ENCODE measurements at regions not wholly inside any gene's neighbourhood (a gene's known extent, or its start where the extent isn't known, plus 50 kb on each side); places are given as distances from the start of the nearest gene placed in this dataset.

GRCh38 chr2:239700686-239701345, 300.0 kb upstream of the HDAC4 start:
- DNase-seq = no peak

GRCh38 chr2:239697399-239698164, 296.8 kb upstream of the HDAC4 start:
- DNase-seq = no peak

- no peak for DNase-seq
Measured at GRCh38 chr2:239696559-239697207, 295.9 kb upstream of the HDAC4 start.

GRCh38 chr2:239695728-239696240, 295.0 kb upstream of the HDAC4 start:
- DNase-seq = no peak

GRCh38 chr2:239695106-239695727, 294.4 kb upstream of the HDAC4 start:
- no peak for DNase-seq

GRCh38 chr2:239694487-239694886, 293.7 kb upstream of the HDAC4 start:
- DNase-seq = no peak

- DNase-seq = no peak
Measured at GRCh38 chr2:239693761-239694415, 293.1 kb upstream of the HDAC4 start.

GRCh38 chr2:239693330-239693729, 292.5 kb upstream of the HDAC4 start:
- no peak for DNase-seq

- DNase-seq = no peak
Measured at GRCh38 chr2:239692919-239693318, 292.1 kb upstream of the HDAC4 start.

GRCh38 chr2:239692362-239692851, 291.6 kb upstream of the HDAC4 start:
- no peak for DNase-seq

- DNase-seq = no peak
Measured at GRCh38 chr2:239691720-239692119, 290.9 kb upstream of the HDAC4 start.

GRCh38 chr2:239690651-239691631, 290.1 kb upstream of the HDAC4 start:
- no peak for DNase-seq

GRCh38 chr2:239689985-239690384, 289.2 kb upstream of the HDAC4 start:
- DNase-seq = no peak

GRCh38 chr2:239689410-239689809, 288.6 kb upstream of the HDAC4 start:
- no peak for DNase-seq

GRCh38 chr2:239688840-239689239, 288.0 kb upstream of the HDAC4 start:
- no peak for DNase-seq

- DNase-seq = no peak
Measured at GRCh38 chr2:239688122-239688681, 287.4 kb upstream of the HDAC4 start.

GRCh38 chr2:239687441-239687840, 286.6 kb upstream of the HDAC4 start:
- DNase-seq = no peak

GRCh38 chr2:239685965-239686364, 285.1 kb upstream of the HDAC4 start:
- no peak for DNase-seq

GRCh38 chr2:239685556-239685955, 284.7 kb upstream of the HDAC4 start:
- DNase-seq = no peak

- DNase-seq = no peak
Measured at GRCh38 chr2:239684996-239685395, 284.2 kb upstream of the HDAC4 start.

GRCh38 chr2:239684271-239684810, 283.5 kb upstream of the HDAC4 start:
- no peak for DNase-seq
